Fibroblast of pulmonary artery (primary cell): ENCODE measurements at regions not wholly inside any gene's neighbourhood (a gene's known extent, or its start where the extent isn't known, plus 50 kb on each side); places are given as distances from the start of the nearest gene placed in this dataset.

Source experiments
- DNase-seq: peaks from one replicate; pipeline ENCODE4 v3.0.0-alpha.2; 2010; ENCODE audit warnings: low read depth
- H3K4me3 ChIP-seq: replicated peaks from 2 replicates; pipeline ENCODE4 v1.5.1; 2011; ENCODE audit warnings: low read depth, mild to moderate bottlenecking, control low read depth, low read length, moderate library complexity
- CTCF ChIP-seq: IDR thresholded peaks from 2 replicates; pipeline ENCODE4 v1.5.1; 2011; ENCODE audit warnings: mild to moderate bottlenecking, control low read depth, low read length, inconsistent platforms; ENCODE audit errors: missing control alignments

- no peak for TF ChIP-seq CTCF
- H3K4me3 ChIP-seq: no peak overlapping the region
- no peak for DNase-seq
These were observed 132.3 kb downstream of the SPAG6 start for GRCh38 chr10:22477334-22478287.

DNA sequence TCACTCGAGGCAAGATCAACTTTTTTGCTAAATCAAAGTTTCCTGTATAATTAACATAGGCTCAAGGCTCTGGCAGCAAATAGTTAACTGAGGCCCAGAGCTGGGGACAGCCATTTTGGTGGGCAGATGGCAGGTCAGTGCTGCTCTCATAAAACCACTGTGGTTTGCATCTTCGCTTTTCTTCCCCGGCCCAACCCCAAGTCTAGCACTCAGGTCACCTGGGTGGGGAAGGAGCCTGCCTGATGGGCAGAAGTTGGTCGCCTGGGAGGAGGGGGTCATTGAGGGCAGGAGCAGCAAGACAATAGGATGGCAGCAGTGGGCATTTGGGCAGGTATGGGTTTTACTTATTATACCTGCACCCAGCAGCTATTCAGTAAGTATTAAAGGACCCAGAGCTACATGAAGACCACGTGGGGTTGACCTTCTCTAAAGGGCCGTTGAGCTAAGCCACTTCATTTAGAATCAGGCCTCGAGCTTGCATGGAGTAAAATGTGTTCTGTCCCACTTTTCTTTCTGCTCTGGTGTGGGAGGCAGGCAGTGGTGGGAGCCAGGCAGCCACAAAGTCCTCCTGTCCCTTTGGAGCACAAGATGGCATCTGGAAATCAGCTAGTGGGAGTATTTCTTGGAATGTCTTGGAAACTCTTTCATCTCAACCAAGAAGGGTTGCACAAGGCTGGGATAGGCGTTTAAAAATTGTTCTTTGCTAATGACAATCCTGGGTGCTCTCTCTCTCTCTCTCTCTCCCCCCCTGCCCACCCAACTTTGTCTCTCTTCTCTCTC lies 133.4 kb downstream of the SPAG6 start:
- H3K4me3 ChIP-seq: no peak overlapping the region
- TF ChIP-seq CTCF: no peak
- no peak for DNase-seq

- TF ChIP-seq CTCF: no peak
- no peak for DNase-seq
- H3K4me3 ChIP-seq: no peak overlapping the region
These were observed 134.1 kb downstream of the SPAG6 start for GRCh38 chr10:22479419-22479818.

DNA sequence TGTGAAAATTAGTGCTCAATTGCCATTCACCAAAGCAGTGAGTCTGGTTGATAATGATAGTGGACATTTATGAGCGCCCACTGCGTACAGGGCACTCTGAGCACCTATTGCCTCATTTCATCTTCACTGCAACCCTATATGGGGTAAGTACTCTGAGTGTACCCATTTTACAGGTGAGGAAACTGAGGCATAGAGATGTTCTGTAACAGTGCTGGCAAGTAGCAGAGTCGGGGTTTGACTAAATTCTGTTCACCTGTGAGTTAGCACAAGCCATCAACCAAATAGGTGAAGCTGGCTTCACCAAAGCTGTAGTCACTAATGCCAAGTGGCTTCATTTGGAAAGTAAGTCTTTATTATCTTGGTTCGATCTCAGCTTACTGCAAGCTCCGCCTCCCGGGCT lies 135.8 kb downstream of the SPAG6 start:
- no peak for TF ChIP-seq CTCF
- no peak for DNase-seq
- H3K4me3 ChIP-seq: no peak overlapping the region

DNA sequence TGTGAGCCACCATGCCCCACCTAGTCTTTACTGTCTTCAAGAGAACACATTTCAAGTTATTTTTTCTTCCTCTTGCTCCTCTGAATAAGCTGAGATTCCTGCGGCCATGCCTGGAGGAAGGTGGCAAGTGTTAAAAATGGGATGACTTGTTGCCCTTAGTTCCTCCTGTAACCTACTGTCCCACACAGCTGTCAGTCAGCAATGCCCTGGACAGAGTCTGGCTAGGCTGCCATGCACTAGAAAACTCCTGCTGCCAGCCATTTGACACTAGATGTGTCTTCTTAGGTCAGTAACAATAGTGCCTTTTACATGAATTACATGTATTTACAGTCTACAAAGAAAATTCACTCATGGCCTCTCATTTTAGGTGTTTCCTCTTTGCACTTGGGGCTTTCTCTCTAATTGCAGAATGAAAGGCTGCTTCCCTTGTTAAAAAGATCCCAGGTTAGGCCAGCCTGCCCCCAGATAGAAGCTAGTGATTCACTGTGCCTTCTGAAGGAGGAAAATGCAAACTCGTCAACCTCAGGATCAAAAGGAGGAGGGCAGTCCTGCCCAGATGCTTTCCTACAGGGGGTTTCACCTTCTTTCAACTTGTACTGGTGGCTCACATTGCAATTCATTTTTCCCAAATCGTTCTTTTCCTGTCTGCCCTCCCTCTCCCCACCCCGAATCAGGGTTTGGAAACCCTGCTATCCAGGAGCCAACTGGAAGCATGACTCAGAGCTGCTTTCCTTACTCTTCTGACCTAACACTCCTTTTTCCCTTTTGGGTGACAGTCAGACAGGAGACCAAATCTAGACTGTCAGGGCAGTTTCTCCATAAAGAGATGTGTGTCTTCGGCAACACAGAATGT lies 136.6 kb downstream of the SPAG6 start:
- peak; percentile 48 for DNase-seq
- no peak for TF ChIP-seq CTCF

GRCh38 chr10:22483132-22483531 lies 137.8 kb downstream of the SPAG6 start:
- TF ChIP-seq CTCF: no peak
- no peak for DNase-seq
- no peak overlapping the region for H3K4me3 ChIP-seq

More for the DNA sequence above, 136.6 kb downstream of the SPAG6 start:
- no peak overlapping the region for H3K4me3 ChIP-seq
